Epithelial cell of esophagus (primary cell): ENCODE measurements at regions not wholly inside any gene's neighbourhood (a gene's known extent, or its start where the extent isn't known, plus 50 kb on each side); places are given as distances from the start of the nearest gene placed in this dataset.

Source experiments
- DNase-seq: peaks from one replicate; pipeline ENCODE4 v3.0.0; 2010; ENCODE audit warnings: low read depth
- H3K4me3 ChIP-seq: 2 replicates; pipeline ENCODE4 v1.5.1; 2011; ENCODE audit warnings: mild to moderate bottlenecking, low read length, control low read depth
- TF ChIP-seq, protein P1 (sequence below): IDR thresholded peaks from 2 replicates; pipeline ENCODE4 v1.5.1; 2011; ENCODE audit warnings: low read depth, mild to moderate bottlenecking, low read length, control low read depth, inconsistent platforms; ENCODE audit not compliant: insufficient read depth; ENCODE audit errors: missing control alignments

DNA sequence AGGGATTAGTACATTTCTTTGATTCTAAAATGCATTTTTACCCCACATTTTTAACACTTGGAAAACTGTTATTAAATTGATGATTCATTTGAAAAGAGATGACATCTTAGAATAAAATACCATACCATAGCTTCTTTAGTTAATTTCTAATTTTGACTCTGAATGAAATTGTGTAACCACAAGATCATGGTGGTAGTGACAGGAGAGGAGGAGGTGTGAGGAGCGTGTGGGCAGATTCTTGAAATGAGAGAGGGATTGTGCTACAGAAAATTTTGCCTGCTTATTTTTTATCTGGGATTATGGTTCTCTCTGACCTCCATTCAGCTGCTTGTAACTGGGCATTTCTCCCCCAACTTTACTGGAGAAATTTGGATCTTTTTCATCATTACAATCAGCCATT lies 173.3 kb upstream of the CLINT1 start:
- no peak overlapping the region for H3K4me3 ChIP-seq
- TF ChIP-seq, protein P1, sequence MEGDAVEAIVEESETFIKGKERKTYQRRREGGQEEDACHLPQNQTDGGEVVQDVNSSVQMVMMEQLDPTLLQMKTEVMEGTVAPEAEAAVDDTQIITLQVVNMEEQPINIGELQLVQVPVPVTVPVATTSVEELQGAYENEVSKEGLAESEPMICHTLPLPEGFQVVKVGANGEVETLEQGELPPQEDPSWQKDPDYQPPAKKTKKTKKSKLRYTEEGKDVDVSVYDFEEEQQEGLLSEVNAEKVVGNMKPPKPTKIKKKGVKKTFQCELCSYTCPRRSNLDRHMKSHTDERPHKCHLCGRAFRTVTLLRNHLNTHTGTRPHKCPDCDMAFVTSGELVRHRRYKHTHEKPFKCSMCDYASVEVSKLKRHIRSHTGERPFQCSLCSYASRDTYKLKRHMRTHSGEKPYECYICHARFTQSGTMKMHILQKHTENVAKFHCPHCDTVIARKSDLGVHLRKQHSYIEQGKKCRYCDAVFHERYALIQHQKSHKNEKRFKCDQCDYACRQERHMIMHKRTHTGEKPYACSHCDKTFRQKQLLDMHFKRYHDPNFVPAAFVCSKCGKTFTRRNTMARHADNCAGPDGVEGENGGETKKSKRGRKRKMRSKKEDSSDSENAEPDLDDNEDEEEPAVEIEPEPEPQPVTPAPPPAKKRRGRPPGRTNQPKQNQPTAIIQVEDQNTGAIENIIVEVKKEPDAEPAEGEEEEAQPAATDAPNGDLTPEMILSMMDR: no peak
- no peak for DNase-seq

DNA sequence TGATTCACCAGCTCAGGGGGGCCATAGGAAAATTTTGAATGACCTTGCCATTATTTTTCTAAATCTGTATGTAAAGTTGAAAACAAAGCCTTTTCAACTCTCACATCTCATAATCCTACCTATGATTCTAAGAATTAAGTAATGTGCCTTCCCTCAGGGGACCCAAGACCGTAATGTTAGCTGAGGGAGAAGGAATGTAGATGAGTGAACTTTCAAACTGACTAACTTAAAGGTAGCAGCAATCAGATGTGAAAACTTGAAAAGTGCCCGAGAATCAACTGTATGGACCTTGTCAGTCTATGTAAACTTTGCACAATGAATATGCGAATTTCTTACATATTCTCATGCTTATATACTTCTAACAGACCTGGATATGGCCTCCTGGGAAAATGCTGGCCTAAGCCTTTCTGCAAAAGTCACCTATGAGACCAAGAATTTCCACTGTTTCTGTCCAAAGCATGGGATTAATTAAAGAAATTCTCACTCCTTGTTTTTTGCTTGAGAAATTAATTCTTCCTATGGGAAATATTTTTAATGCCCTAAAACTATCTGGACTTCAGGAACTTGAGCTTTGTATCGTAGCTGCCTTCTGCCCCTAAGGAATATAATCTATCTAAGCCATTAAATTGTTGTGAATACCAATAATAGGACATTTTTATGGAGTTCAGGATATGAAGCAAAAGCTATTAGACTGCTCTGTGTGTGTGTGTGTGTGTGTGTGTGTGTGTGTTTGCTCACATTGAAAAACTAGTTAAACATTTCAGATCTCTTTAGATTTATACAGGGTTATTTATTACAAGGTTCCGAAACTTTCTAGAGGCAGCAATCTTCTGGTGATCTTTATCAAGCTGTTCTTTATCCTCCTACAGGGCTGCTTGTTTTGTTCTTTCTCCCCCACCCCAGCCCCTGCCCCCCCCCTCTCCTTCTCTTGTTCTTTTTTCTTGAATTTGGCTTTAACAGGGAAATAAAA lies 169.1 kb upstream of the CLINT1 start:
- no peak overlapping the region for H3K4me3 ChIP-seq
- no peak for DNase-seq
- TF ChIP-seq, protein P1: no peak

DNA sequence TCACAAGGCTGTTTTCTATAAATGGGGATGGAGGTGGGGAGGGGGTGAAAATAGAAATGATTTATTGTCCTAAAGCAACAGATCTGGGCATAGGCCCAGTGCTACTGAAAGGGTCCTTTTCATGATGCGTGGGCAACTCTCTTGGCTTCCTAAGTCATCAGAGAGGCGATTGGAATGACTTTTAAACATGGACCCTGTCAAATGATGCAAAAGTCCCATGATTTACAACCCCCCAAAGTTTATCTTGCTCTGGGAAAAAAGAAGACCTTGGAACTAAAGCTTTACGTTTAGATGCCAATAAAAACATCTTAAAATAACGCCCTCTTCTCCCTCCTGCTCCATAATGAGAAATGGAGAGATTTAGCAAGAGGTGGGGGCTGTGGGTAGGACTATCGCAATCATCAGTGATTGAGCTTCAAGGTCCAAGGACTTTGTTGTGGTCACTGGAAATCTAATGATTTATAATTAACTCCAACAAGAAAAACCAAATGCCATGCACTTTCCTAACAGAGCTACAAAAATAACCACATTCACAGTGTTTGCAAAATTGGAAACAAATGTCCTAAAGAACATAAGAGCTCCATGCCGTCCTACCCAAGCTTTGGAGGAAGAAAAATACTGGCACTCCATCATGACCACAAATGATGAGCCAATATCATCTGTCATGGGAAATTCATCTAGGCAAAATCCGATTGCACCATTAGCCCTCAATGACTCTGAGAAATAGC lies 167.5 kb upstream of the CLINT1 start:
- TF ChIP-seq, protein P1: no peak
- no peak overlapping the region for H3K4me3 ChIP-seq
- peak; percentile 22 for DNase-seq

DNA sequence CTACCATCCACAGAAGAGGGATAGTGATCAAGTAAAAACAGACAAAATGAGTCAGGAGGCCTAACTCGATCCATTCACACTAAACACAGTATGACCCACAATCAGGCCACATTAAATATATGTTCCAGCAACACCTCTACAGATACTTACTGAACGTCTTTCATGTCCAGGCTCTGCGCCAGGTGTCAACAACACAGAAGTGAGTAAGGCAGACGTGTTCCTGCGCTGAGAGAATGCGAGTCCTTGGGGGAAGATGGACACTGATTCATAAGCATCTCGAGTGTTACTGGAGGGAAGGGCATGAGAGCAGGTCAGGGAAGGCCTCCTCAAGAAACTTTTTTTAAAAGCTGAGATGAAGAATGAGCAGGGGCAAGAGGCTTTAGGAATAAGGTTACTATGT lies 164.3 kb upstream of the CLINT1 start:
- DNase-seq: peak; percentile 97
- TF ChIP-seq, protein P1: no peak

DNA sequence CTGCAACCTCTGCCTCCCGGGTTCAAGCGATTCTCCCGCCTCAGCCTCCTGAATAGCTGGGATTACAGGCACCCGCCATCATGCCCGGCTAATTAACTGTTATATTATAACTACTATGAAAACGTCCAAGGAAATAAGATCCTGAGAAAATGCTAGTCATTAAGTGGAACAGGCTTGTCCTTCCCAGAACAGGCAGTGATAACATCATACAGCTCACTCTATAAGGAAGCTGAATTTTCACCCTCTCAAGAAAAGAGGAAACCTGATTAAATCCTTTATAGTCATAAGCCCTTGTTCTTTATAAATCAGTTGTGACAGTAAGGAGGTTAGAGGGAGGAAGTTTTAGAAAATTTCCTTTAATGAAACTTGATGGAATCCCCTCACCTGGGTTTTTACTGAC lies 163.9 kb upstream of the CLINT1 start:
- peak; percentile 5 for DNase-seq
- TF ChIP-seq, protein P1: no peak
- no peak overlapping the region for H3K4me3 ChIP-seq

More for the DNA sequence above, 164.3 kb upstream of the CLINT1 start:
- H3K4me3 ChIP-seq: no peak overlapping the region

DNA sequence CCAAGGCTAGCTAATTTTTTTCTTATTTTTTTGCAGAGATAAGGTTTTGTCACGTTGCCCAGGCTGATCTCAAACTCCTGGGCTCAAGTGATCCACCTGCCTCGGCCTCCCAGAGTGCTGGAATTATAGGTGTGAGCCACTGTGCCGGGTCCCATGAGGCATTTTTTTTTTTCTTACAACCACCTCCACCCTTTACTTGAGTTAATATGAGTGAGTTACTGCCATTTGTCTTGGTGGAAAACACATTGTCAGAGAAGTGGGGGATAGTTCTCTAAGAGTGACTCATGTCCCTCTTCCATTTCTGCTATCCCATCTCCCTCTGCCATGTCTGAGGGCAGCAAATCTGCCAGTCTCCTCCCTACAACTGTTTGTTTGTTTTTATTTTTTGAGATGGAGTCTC lies 163.4 kb upstream of the CLINT1 start:
- DNase-seq: no peak
- H3K4me3 ChIP-seq: no peak overlapping the region
- TF ChIP-seq, protein P1: no peak
